ENCODE measurements at regions not wholly inside any gene's neighbourhood (a gene's known extent, or its start where the extent isn't known, plus 50 kb on each side); places are given as distances from the start of the nearest gene placed in this dataset.

- H3K4me3 ChIP-seq, result no peak overlapping the region
- no peaks in the 10 kb centered on the region for H3K36me3 ChIP-seq
- H3K4me1 ChIP-seq, result no peaks in the 10 kb centered on the region
- DNase-seq (no peak), ATAC-seq (peak in 2 of 4 donors; percentile 29 to 53), FAIRE-seq (no peak)
- 83 to 86% methylated on average over 6 of the region's 6 CpGs for WGBS, 2 donors
- H3K27ac ChIP-seq, result no peak overlapping the region
- no peaks in the 10 kb centered on the region for H3K9me3 ChIP-seq
- intact Hi-C loops (cut with DNase I), result no loop called here
- no peaks in the 10 kb centered on the region for H3K27me3 ChIP-seq
- TF ChIP-seq CTCF (IDR thresholded peaks at IDR 0.05), result no peak
Observed at GRCh38 chr6:34638834-34639736, 57.5 kb downstream of the ILRUN start.

DNA sequence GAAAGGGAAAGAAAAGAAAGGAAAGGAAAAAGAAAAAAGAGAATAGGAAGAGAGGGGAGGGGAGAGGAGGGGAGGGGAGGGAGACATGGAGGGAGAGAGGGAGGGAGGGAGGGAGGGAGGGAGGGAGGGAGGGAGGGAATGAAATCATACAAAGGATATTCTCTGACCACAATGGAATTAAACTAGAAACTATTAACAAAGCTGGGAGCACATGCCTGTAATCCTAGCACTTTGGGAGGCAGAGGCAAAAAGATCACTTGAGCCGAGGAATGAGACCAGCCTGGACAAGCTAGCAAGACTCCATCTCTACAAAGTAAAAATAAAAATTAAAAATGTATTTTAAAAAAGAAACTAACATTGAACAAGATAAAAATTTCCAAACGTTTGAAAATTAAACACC lies 62.8 kb downstream of the ILRUN start:
- WGBS, 2 donors, result 69% methylated on average over 2 of the region's 2 CpGs
- Histone ChIP-seq H3K4me1 (no peaks in the 10 kb centered on the region), H3K27me3 (no peaks in the 10 kb centered on the region), H3K9me3 (no peaks in the 10 kb centered on the region), H3K4me3 (no peak overlapping the region), H3K27ac (no peak overlapping the region), H3K36me3 (no peaks in the 10 kb centered on the region)
- FAIRE-seq (no peak), DNase-seq (no peak), ATAC-seq (no peak)
- intact Hi-C loops (cut with DNase I), result no loop called here
- TF ChIP-seq CTCF (IDR thresholded peaks at IDR 0.05), result no peak

- Histone ChIP-seq H3K36me3 (no peaks in the 10 kb centered on the region), H3K4me1 (no peaks in the 10 kb centered on the region), H3K9me3 (no peaks in the 10 kb centered on the region), H3K4me3 (no peak overlapping the region), H3K27me3 (no peaks in the 10 kb centered on the region), H3K27ac (no peak overlapping the region)
- no peak for ATAC-seq
- no peak for TF ChIP-seq CTCF (IDR thresholded peaks at IDR 0.05)
- 95 to 97% methylated on average over 2 of the region's 2 CpGs for WGBS, 2 donors
- intact Hi-C loops (cut with DNase I), result no loop called here
- no peak for FAIRE-seq
- no peak for DNase-seq
Observed at GRCh38 chr6:34633256-34633655, 63.3 kb downstream of the ILRUN start.

GRCh38 chr6:34630040-34630439 lies 66.5 kb downstream of the ILRUN start:
- TF ChIP-seq CTCF (IDR thresholded peaks at IDR 0.05), result no peak
- FAIRE-seq (no peak), ATAC-seq (no peak), DNase-seq (no peak)
- Histone ChIP-seq H3K4me1 (no peaks in the 10 kb centered on the region), H3K9me3 (no peaks in the 10 kb centered on the region), H3K27ac (no peak overlapping the region), H3K4me3 (no peak overlapping the region), H3K27me3 (no peaks in the 10 kb centered on the region), H3K36me3 (no peaks in the 10 kb centered on the region)
- 87 to 89% methylated on average over 6 of the region's 6 CpGs for WGBS, 2 donors
- intact Hi-C loops (cut with DNase I), result no loop called here

DNA sequence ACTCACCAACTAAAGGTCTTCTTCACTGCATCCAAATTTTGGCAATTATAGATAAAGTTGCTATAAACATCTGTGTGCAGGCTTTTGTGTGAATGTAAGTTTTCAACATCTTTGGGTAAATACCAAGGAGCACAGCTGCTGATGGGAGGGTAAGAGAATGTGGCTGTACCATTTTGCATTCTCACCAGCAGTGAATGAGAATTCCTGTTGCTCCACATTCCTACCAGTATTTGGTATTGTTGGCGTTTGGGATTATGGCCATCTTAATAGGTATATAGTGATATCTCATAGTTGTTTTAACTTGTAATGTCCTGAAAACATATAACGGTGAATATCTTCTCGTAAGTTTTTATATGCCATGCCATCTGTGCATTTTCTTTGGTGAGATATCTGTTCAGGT lies 69.3 kb downstream of the ILRUN start:
- no peak overlapping the region for H3K27ac ChIP-seq
- intact Hi-C loops (cut with DNase I), result no loop called here
- FAIRE-seq, result no peak
- no peak overlapping the region for H3K4me3 ChIP-seq
- no peak for ATAC-seq
- WGBS, 2 donors, result 87 to 90% methylated on average over 3 of the region's 3 CpGs
- no peaks in the 10 kb centered on the region for H3K27me3 ChIP-seq
- H3K4me1 ChIP-seq, result no peaks in the 10 kb centered on the region
- no peaks in the 10 kb centered on the region for H3K36me3 ChIP-seq
- no peak for DNase-seq
- TF ChIP-seq CTCF (IDR thresholded peaks at IDR 0.05), result no peak
- H3K9me3 ChIP-seq, result no peaks in the 10 kb centered on the region

Data from pancreas (tissue), 10 donors.